ENCODE measurements at regions not wholly inside any gene's neighbourhood (a gene's known extent, or its start where the extent isn't known, plus 50 kb on each side); places are given as distances from the start of the nearest gene placed in this dataset.
"Not testable (repeated sequence)": the region's sequence is repeated elsewhere in the genome, so short reads cannot be mapped to it uniquely, and the experiment has no call there.

GRCh38 chr17:33950061-33950460 is 305.0 kb upstream of the CCL2 start:
- DNase-seq = no peak

- DNase-seq = no peak
These were observed 302.7 kb upstream of the CCL2 start for GRCh38 chr17:33952425-33952824.

- no peak for DNase-seq
These were observed 300.5 kb upstream of the CCL2 start for GRCh38 chr17:33954597-33954996.

- DNase-seq = no peak
These were observed 299.6 kb upstream of the CCL2 start for GRCh38 chr17:33955461-33955860.

- DNase-seq = not testable (repeated sequence)
These were observed 296.0 kb upstream of the CCL2 start for GRCh38 chr17:33959098-33959497.

- no peak for DNase-seq
These were observed 292.0 kb upstream of the CCL2 start for GRCh38 chr17:33962857-33963655.

- DNase-seq = no peak
These were observed 290.6 kb upstream of the CCL2 start for GRCh38 chr17:33964344-33964979.

- no peak for DNase-seq
These were observed 288.6 kb upstream of the CCL2 start for GRCh38 chr17:33966410-33967059.

- DNase-seq = no peak
These were observed 287.3 kb upstream of the CCL2 start for GRCh38 chr17:33967608-33968349.

GRCh38 chr17:33968350-33969044 is 286.6 kb upstream of the CCL2 start:
- DNase-seq = no peak

- no peak for DNase-seq
These were observed 284.8 kb upstream of the CCL2 start for GRCh38 chr17:33970279-33970678.

GRCh38 chr17:33972763-33973162 is 282.3 kb upstream of the CCL2 start:
- DNase-seq = no peak

- DNase-seq = no peak
These were observed 281.6 kb upstream of the CCL2 start for GRCh38 chr17:33973491-33973890.

GRCh38 chr17:33974276-33974675 is 280.8 kb upstream of the CCL2 start:
- no peak for DNase-seq

GRCh38 chr17:33976831-33977230 is 278.3 kb upstream of the CCL2 start:
- DNase-seq = no peak

GRCh38 chr17:33977729-33978514 is 277.2 kb upstream of the CCL2 start:
- no peak for DNase-seq

- DNase-seq = no peak
These were observed 276.2 kb upstream of the CCL2 start for GRCh38 chr17:33978889-33979288.

- no peak for DNase-seq
These were observed 274.9 kb upstream of the CCL2 start for GRCh38 chr17:33980193-33980592.

- DNase-seq = peak; percentile 64
These were observed 273.1 kb upstream of the CCL2 start for GRCh38 chr17:33981711-33982601.

GRCh38 chr17:33982909-33983308 is 272.2 kb upstream of the CCL2 start:
- DNase-seq = no peak
